NCI-H526 treated with DMSO at 0.1 percent for 48 hours (cell line): ENCODE measurements at regions not wholly inside any gene's neighbourhood (a gene's known extent, or its start where the extent isn't known, plus 50 kb on each side); places are given as distances from the start of the nearest gene placed in this dataset.
A peak's percentile ranks its signal among the peaks of the same experiment; 100 is the strongest.

Experiments
- DNase-seq: peaks from one replicate; lab custom pipeline; 2025; lab: John Stamatoyannopoulos, UW

DNA sequence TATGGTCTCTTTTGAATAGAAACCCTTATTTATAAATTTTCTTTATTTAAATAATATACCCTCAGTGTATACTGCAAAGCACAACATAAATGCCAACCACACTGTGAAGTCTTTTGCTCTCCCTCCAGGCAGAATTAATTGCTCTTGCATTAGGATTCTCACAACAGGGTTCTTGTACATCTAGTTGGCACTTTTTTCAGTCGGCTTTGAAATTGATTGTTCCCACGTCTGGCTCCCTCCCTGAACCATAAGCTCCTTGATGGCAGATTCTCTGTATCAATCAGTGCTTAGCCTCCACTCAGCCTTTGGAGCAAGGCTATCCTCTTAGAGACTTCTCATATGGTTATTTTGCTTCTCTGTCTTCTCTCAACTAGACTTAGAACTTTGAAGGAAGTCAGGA, 288.0 kb upstream of the POU3F2 start:
- no peak for DNase-seq

DNA sequence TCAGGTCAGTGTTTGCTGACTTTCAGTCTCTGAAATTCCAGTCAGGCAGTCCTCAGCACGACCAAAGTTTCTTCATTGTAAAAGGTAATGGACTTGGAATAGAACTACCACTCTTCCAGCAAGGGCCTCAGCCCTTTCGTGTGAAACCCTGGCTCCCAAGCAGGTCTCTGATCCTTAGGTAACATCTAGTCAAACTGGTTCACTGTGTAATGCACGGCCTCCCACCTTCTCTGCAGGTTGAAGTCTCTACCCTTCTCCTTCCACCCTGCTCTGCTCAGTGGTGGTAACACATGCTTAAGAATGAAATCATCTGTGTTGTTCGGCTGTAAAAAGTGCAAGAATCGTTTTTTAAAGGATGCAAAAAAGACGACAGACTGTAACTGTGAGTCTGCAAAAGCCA, 287.2 kb upstream of the POU3F2 start:
- no peak for DNase-seq

DNA sequence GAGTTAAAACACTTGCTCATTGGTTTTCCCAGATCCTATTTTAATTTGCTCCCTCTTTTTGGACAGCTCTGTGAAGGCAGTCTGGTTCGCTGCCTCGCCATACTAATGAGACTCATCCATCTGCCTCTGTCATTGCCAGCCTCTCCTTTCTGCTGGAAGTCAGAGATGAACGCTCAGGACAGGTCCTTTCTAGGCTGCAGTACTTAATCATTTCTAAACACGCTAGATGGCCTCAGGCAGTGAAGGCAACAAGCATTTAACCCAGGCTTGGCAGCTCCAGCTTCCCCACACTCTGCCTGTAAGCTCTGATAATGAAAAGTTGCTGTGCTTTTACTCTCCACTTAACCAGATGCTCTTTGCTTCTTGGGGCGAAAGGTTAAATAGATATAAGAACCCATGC, 286.7 kb upstream of the POU3F2 start:
- no peak for DNase-seq

DNA sequence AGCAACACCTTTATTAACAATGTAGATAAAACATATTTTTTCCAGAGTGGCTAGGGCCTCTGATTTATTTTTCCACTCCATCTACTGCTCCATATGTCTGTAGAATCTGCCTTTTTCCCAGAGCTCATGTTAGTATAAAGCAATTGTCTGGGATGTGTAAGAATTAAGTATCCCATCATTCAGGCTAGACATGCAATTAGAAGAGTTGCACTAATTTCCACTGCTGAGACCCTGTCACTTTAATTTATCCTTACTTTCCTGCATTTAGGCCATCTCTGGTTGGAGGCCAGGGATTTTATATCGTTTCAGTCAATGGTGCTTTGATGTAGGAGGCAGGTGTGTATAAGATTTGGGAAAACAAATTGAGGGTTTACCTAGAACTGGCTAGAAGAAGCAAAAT, 286.1 kb upstream of the POU3F2 start:
- DNase-seq: no peak

DNA sequence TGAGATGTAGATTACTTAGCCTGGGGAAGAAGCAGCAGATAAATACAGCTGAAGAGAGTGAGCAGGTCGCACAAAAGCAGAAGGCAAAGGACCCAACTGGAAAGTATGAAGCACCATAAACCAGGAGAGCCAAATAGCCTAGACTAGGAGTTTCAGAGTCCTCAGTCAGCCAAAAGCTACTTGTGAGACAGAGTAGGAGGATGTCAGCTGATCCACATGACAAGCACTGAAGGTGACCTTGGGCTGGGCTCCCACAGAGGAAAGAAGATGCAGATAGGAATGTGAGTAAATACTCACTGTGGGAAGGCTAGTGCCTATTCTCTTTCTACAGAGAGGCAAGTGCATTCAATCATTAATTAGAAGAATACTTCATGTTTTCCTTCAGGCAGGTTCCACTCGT, 274.0 kb upstream of the POU3F2 start:
- no peak for DNase-seq

DNA sequence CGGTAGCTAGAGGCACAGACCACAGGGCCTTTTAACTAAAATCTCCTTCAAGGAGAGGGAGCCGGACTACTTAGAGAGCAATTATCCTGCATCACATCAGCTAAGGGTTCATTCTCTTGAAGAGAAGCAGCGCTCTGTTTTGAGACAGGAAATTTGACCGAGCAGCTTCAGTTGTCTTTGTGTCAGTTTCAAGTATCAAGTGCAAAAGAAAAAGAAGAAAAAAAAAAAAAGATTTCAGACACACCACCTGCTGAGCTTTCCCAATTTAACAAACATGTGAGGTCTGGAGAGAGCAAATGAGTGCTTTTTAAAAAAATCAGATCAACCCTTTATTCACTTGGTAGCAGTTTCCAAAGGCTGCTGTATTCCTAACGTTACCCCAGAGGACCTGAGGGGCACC, 273.5 kb upstream of the POU3F2 start:
- no peak for DNase-seq

DNA sequence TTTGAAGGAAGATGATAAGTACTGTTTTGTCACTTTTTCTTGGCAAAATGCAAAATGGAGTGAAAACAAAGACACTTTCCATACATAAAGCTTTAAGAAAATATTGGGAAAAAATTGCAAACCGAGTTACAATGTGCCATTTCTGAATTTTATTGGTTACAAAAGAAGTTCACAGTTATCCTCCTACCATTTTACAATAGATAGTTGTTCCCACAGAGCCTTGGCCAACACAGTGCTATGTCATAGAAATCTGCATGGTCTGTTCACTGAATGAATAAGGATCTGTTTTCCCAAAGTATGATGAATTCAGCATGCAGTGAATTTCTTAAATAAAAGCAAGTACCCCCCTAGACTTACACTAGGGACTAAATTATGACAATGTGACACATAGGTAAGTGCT, 268.2 kb upstream of the POU3F2 start:
- no peak for DNase-seq

DNA sequence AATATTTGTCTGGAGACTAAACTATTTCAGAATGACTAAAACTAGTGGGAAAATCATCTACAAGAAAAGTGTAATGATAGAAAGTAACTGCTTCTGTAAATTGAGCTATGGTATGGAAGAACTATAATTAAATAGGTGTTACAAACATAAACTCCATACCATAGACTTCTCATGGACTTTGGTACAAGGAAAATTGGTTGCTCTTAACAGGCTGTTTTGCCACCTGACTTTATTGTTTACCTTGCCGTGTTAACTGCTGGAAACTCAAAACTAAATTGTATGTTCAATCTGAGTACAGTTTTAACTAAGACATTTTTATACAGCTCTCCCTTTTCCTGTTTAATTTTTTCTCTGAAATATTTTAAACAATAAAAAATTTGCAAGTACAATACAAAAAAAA, 261.8 kb upstream of the POU3F2 start:
- DNase-seq: no peak

DNA sequence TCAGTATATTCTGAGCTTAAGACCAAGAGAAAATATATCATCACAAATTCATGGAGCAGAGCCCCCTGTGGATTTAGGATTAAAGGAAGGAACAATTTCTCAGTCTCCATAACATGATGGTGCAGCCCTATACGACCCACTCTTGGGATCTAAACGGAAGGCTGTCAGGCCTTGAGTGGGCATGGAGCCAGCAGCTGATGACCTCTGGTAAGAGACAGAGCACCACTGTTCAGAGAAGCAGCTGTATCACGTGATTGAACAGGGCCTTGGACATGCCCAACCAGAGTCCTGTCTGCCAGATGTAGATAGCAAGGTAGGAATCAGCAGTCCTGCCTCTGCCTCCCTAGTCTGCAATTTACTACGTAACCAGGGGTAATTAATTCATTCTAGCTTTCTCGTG, 259.4 kb upstream of the POU3F2 start:
- no peak for DNase-seq

DNA sequence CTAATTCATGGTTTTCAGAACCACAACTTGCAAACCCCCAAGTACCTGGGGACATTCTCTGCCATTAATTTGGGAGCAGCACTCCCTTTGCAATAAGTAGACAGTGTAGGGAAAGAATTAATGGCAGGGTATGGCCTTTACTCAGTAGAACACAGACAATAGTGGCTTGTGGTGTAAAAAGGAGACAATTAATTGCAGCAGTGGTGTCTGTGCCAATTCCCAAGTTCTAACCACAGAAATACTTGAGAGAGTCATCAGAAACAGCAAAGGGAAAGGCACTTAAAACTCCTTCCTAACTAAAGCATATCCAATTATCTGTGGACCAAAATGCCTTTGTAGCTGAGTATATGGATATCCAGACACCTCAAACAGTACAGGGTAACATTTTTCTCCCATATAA, 257.6 kb upstream of the POU3F2 start:
- no peak for DNase-seq

DNA sequence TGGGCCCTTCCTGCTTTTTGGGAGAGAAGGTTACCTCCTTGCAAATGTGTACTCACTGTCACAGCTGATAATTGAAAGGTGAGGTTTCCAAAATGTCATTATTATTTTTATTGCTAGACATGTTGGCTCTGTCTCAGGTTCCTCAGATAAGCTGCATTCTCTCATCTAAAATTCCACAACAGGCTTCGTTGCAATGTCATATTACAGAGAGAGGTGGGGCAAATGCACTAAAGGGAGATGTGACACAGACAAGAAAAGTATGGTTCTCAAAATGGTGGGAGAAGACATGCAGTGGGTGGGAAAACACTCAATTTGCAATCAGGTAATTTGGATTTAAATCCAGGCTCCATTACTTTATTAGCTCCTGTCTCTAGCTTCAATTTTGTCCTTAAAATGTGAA, 256.4 kb upstream of the POU3F2 start:
- DNase-seq: no peak

DNA sequence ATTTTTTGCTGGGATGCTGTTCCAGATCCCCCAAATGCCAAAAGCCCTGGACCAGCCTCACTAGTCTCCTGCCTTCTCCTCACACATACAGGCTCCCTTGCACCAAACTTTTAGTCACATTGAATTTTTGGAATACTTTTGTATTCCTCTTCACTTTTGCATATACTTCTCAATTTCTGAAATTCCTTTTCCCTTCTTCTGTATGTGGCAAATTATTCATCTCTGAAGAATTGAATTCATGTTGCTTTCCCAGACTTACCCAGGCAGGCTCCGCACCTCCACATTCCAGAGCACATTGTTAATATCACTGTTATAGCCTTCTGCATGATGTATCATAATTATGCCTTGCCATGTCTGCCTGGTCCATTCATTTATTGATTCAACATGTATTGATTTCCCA, 255.3 kb upstream of the POU3F2 start:
- no peak for DNase-seq

DNA sequence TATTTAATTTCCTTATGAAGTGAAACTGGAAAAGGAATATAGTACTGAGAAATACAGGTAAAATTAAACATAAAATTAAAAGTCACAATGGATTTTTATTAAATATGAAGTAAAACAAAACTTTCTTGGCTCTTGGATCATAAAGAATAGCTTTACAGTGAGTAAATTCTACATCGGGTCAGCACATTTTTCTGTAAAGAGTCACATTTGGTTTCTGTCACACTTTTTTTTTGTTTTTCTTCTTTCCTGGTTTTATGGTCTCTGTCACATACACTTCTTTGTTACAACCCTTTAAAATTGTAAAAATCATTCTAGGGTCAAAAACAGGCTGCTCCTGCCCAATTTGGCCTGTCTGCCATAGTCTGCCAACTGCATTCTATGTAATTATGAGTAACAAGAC, 254.4 kb upstream of the POU3F2 start:
- no peak for DNase-seq

DNA sequence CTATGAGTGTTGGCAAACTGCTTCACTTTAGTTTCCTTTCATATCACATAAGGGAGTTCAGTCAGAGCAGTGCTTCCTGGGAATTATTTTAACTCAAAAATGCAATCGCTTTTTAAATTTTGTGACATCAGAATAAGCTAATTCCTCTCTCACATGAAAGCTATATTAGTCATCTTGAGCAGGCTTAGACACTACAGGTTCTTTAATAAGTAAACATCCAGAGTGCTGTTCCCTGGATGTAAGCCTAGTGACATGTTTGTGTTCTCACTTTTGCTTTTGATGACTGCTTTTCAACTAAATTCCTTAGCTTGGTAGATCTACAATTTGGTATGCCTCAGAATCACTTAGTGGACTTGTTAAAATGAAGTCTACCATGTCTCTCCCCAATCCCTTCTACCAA, 252.7 kb upstream of the POU3F2 start:
- no peak for DNase-seq

DNA sequence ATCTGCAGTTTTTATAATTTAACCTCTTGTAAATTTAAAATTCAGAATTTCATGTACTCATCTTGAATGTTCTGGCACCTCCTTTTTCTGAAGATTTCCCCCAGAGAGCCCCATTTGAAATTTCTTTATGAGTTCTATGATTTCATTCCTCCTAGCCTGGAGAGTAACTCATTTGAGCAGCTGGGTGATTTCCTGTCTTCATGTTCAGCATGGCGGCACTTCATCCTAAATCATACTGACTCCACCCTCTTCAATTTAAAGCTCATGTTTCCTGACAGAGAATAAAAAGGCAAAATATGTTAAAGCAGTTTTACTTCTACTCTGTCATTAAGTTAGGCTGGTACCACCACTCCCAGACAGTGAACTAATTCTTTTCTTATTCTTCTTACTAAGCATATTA, 250.9 kb upstream of the POU3F2 start:
- no peak for DNase-seq

DNA sequence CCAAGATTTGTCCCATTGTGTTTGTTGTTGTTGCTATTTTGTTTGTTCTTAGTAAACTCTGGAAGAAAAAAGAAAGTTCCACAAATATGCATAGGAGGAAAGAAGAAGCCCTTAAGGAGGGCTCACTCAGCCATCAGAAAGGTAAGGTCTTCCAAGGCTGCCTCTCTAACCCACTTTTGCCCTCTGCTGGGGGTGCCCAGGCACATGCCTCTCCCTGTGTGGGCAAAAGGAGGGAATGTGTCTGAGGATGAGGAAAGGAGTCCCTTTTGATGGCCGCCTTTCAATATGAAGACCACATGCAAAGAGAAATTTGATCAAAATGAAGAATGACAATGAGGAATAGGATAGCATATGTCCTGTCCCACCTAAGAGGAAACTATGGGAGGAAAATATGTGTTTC, 248.2 kb upstream of the POU3F2 start:
- DNase-seq: no peak

DNA sequence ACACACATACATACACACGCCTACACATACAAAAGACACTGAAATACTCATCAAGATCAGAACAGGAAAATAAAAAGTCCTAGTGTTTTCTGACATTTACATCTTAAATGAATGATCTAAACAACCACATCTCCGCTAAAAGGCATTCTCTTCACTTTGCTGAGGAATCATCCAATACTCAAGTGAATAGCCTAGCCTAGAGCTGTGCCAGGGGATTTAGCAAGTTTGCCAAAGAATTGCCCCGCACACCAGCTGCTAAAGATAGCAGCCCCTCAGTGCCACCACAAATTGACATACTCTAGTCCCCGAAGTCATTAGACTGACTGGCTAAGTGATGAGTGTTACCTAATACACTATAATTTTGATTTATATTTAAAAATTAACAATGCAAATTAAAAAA, 246.8 kb upstream of the POU3F2 start:
- DNase-seq: no peak

DNA sequence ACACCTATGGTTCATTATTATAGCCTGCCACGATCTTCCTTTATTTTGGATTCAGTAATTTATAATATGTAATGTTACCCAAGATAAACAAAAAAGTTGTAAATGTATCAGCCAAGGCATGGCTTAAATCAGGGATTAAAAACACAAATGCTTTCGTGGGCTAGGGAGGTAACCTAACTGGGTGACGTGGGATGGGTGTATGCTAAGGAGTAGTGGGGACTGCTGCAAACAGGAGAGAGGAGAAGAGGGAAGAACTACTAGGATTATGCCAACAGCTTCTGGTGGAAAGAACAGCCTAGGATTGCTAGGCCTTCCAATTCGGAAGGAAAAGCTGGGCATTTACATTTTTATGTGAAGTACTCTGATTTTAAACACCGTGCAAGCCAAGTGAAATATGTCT, 244.8 kb upstream of the POU3F2 start:
- no peak for DNase-seq

DNA sequence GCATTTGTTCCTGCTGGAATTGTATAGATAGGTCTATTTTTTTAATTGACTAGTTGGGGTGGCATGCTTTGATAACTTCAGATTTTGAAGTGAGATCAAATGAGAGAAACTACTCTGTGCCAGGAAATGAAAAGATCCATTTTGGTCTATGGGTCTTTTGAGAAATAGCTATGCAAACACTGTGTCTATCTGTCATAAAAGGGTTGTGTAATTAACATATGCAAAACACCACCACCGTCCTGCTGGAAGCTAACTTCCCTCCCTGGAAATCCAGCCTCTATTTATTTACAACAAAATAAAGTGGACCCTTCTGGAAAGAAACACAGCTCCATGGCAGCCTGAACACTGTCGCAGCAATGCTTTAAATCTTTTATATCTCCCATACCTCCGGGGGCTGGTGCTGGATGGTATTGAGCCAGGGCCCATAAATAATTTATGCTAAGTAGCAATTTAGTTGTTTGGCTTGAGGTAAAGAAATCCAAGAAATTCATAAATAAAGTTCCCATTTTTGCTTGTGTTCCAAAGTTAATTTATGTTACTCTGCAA, 244.2 kb upstream of the POU3F2 start:
- peak; percentile 67 for DNase-seq

DNA sequence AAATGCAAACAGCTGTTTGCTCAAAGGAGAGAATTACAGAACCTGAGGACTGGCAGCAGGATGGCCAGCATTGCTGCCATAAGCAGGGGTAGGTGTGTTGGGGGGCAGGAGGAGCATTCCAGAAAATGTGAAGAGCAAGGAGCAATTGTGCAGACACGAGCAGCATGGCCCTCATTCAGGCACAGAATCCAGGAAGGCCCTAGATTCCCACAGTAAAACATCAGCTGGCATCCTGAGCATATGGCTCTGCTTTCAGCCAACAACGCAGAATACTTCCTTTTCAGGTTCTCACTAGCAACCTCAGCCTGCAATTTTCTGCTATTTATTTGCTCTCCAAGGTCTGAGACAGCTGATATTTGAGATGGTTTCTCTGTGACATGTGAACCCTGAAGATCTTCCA, 243.4 kb upstream of the POU3F2 start:
- DNase-seq: no peak

DNA sequence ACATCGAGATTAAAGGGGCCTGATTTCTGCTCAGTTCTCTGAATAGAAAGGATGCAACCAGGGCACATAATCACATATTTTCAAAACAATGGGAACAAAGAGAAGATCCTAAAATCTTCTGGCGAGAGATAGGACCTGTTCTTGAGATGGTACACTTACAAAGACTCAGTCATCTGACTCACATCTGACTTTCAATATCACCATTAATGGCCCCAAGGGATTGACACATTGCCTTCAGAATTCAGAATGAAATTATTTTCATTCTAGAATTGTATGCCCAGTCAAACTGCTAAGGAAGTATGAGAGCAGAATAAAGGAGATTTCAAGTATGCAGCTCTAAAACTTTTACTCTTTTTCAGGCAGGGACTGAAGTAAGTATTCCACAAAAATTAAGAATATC, 240.7 kb upstream of the POU3F2 start:
- DNase-seq: no peak

DNA sequence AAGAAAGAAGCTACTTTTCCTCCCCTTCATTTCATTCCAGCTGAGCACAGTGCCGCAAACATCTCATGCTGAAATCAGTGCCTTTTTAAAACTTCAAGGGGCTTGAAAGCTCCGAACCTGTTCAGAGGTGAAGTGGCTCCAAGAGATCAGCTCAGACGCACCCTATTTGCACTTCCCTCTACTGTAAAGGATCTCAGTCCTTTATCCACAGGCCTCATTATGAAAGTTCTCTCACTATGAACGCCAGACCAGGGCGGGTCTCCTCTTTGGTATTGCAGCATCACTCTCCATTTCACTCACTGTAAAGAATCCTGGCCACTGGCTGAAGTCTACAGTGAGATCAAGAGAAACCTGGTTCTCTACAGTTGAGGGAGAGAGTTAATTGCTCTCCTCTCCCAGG, 232.7 kb upstream of the POU3F2 start:
- DNase-seq: no peak

DNA sequence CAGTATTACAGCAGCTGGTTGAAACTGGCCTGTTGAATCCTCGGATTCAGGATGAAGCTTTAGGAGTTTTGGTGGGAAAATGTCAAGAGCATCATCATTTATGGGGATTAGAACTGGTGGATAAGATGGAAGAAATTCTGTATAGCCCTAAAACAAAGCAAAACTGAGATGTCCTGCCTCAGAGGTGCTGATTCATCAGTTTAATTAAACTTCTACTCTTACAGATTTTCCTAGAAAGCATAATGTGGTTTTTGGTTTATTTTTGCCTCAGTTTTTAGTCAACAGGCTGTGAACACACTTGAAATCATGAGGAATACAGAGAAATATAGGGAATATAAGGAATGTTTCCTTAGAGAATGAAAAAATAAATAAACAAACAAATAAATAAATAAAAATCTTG, 228.7 kb upstream of the POU3F2 start:
- no peak for DNase-seq

DNA sequence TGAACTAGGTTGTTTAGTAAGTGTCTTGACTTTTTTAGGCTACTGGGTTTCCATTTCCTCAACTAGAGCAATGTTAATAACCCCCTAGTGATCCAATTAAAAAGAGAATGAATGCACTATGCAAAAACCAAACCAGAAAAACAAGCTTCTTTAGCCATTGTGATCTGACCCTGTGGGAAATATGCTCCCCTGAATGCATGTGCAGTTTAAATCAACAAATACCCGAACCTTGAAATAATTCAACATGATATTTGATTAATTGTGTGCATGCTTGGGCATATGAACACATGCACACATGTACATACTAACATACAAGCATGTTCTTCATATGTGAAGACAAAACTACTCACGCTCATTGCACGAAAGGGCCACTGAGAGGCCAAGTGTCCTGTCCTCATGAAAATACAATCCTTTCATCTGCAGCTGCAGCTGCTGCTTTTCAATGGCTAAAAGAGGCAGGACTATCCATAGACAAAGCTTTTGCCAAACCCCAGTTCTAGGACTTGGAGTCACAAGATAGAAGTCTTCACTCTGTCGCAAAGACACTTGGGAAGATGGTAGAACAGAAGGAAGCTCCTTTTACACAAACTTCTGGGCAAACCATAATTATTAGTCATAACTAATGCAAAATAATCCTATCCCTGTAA, 207.1 kb upstream of the POU3F2 start:
- DNase-seq: no peak

DNA sequence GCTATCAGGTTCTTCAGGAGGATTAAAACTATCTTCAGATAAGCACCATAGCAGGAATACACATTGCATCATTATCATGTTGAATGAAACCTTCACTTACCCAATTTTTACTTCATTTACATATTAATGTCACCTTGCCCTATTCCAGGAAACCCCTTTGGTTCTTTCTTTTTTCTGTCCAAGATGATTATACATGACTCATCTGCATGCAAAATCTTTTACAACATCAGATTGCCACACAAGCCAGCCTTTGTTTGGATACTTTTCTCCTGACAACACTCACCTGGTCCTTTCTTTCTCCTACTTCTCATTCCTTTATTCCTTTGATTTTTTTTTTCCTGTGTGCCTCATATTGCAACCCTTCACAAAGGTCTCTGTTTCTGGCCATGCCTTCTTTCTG, 200.5 kb upstream of the POU3F2 start:
- peak; percentile 19 for DNase-seq
